Neuronal stem cell (in vitro differentiated cells): ENCODE measurements at regions not wholly inside any gene's neighbourhood (a gene's known extent, or its start where the extent isn't known, plus 50 kb on each side); places are given as distances from the start of the nearest gene placed in this dataset.

Source experiments
- DNase-seq: peaks from one replicate; pipeline ENCODE4 v3.0.0-alpha.2; 2013; ENCODE audit warnings: low spot score
- H2AFZ ChIP-seq: one replicate; pipeline ENCODE4 v1.6.1; 2013; ENCODE audit warnings: mild to moderate bottlenecking, low read length, inconsistent platforms
- H2AK5ac ChIP-seq: 2 replicates; pipeline ENCODE4 v1.6.1; 2013; ENCODE audit warnings: low read depth, mild to moderate bottlenecking, inconsistent platforms, low read length, moderate library complexity, mixed read lengths
- H2BK120ac ChIP-seq: 2 replicates; pipeline ENCODE4 v1.6.1; 2013; ENCODE audit warnings: low read depth, mild to moderate bottlenecking, inconsistent platforms, low read length, moderate library complexity, mixed read lengths
- H2BK12ac ChIP-seq: one replicate; pipeline ENCODE4 v1.6.1; 2013; ENCODE audit warnings: low read length, inconsistent platforms
- H2BK15ac ChIP-seq: 2 replicates; pipeline ENCODE4 v1.6.1; 2013; ENCODE audit warnings: mild to moderate bottlenecking, low read length, inconsistent platforms, mixed read lengths
- H2BK5ac ChIP-seq: one replicate; pipeline ENCODE4 v1.6.1; 2013; ENCODE audit warnings: inconsistent platforms, mild to moderate bottlenecking, low read length, moderate library complexity
- H3K14ac ChIP-seq: one replicate; pipeline ENCODE4 v1.6.1; 2013; ENCODE audit warnings: low read length, inconsistent platforms
- H3K18ac ChIP-seq: 2 replicates; pipeline ENCODE4 v1.6.1; 2013; ENCODE audit warnings: low read length, inconsistent platforms
- H3K23ac ChIP-seq: 2 replicates; pipeline ENCODE4 v1.6.1; 2013; ENCODE audit warnings: low read depth, mild to moderate bottlenecking, mixed read lengths, low read length, inconsistent platforms; ENCODE audit not compliant: poor library complexity
- H3K27ac ChIP-seq: replicated peaks from 3 replicates; pipeline ENCODE4 v1.5.1; 2013; ENCODE audit warnings: low read length, inconsistent platforms
- H3K27me3 ChIP-seq, 3 experiments: 2 replicates each; pipeline ENCODE4 v1.6.1; 2013; ENCODE audit warnings: low read length in 3 of 3, mild to moderate bottlenecking in 2 of 3, inconsistent platforms in 1 of 3, low read depth in 1 of 3, mixed read lengths in 1 of 3, moderate library complexity in 1 of 3; ENCODE audit not compliant: control insufficient read depth in 3 of 3, insufficient read depth in 3 of 3
- H3K36me3 ChIP-seq, 2 donors: replicated peaks in 1 of 2; 2 replicates each; pipeline ENCODE4 v1.6.1; 2013; ENCODE audit warnings: low read length in 2 of 2; ENCODE audit not compliant: control insufficient read depth in 2 of 2, insufficient read depth in 2 of 2
- H3K4ac ChIP-seq: 2 replicates; pipeline ENCODE4 v1.6.1; 2013; ENCODE audit warnings: inconsistent platforms, mild to moderate bottlenecking, low read length, moderate library complexity
- H3K4me1 ChIP-seq, 2 donors: 1 replicate in 1 of 2; 2 replicates in 1 of 2; pipeline ENCODE4 v1.6.1; 2013; ENCODE audit warnings: low read length in 2 of 2, low read depth in 1 of 2; ENCODE audit not compliant: control insufficient read depth in 2 of 2, insufficient read depth in 1 of 2
- H3K4me2 ChIP-seq: one replicate; pipeline ENCODE4 v1.6.1; 2013; ENCODE audit warnings: mild to moderate bottlenecking, low read length, inconsistent platforms; ENCODE audit not compliant: insufficient read depth, poor library complexity, severe bottlenecking
- H3K4me3 ChIP-seq, 2 donors: 2 replicates each; pipeline ENCODE4 v1.5.1; 2013; ENCODE audit warnings: low read length in 2 of 2, mild to moderate bottlenecking in 2 of 2, inconsistent platforms in 1 of 2, moderate library complexity in 1 of 2
- H3K79me1 ChIP-seq: one replicate; pipeline ENCODE4 v1.6.1; 2013; ENCODE audit warnings: low read depth, mild to moderate bottlenecking, inconsistent platforms, low read length, moderate library complexity
- H3K9ac ChIP-seq: one replicate; pipeline ENCODE4 v1.6.1; 2013; ENCODE audit warnings: mild to moderate bottlenecking, low read depth, low read length, inconsistent platforms; ENCODE audit not compliant: poor library complexity
- H3K9me3 ChIP-seq, 2 donors: replicated peaks in 1 of 2; 2 replicates each; pipeline versions ENCODE3 to v1.6.1; 2013; ENCODE audit warnings: low read length in 2 of 2, mild to moderate bottlenecking in 2 of 2, inconsistent platforms in 1 of 2, low read depth in 1 of 2, mixed read lengths in 1 of 2, moderate library complexity in 1 of 2; ENCODE audit not compliant: control insufficient read depth in 2 of 2, insufficient read depth in 1 of 2
- H4K8ac ChIP-seq: one replicate; pipeline ENCODE4 v1.6.1; 2013; ENCODE audit warnings: low read depth, mild to moderate bottlenecking, inconsistent platforms, low read length, moderate library complexity
- H4K91ac ChIP-seq: one replicate; pipeline ENCODE4 v1.6.1; 2013; ENCODE audit warnings: low read length, low read depth, mild to moderate bottlenecking, inconsistent platforms; ENCODE audit not compliant: poor library complexity
- WGBS, 2 donors: extraction: QIAGEN DNeasy Blood & Tissue Kit; methylation state at CpG; one replicate each; pipeline ENCODE4 v1.1.7; 2013; ENCODE audit warnings: missing lambda C conversion rate in 2 of 2, mixed read lengths in 1 of 2; ENCODE audit not compliant: insufficient read length in 2 of 2, insufficient replicate concordance in 1 of 2; ENCODE audit errors: extremely low coverage in 2 of 2; 5-methylcytosine and 5-hydroxymethylcytosine counted together

DNA sequence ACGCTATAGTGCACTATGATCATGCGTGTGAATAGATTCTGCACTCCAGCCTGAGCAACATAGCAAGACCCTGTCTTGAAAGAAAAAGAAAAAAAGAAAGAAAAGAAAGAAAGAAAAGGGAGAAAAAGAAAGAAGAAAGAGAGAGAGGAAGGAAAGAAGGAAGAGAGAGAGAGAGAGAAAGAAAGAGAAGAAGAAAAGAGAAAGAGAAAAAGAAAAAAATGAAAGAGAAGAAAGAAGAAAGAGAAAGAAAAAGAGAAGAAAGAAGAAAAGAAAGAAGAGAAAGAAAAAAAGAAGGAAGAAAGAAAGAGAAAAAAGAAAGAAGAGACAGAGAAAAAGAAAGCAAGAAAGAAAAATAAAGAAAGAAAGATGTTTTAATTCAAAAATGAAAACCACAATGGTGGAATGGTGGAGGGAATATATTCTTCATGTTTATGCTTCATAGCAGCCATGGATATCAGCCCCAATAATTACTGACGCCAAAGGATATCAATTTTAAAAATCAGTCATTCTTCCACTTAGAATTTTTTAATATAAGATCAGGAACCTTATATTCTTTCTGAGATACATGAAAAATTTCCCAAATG is 168.7 kb upstream of the TBCA start:
- Histone ChIP-seq H3K23ac (no peak overlapping the region), H2AFZ (no peak overlapping the region), H3K4me2 (no peak overlapping the region), H3K36me3 (no peaks in the 10 kb centered on the region), H3K9ac (no peak overlapping the region), H3K9me3 (no peaks in the 10 kb centered on the region), H2BK15ac (no peak overlapping the region), H2BK120ac (no peak overlapping the region), H4K91ac (no peak overlapping the region), H2AK5ac (no peak overlapping the region), H4K8ac (no peak overlapping the region), H2BK12ac (no peak overlapping the region), H3K27me3 (peaks cover 0 to 47% (median 0%) of the 10 kb centered on the region in 3 experiments), H3K14ac (no peak overlapping the region), H3K79me1 (no peaks in the 10 kb centered on the region), H3K4me3 (no peak overlapping the region), H3K4ac (no peak overlapping the region), H3K18ac (no peak overlapping the region), H2BK5ac (no peak overlapping the region), H3K27ac (no peak overlapping the region), H3K4me1 (peaks cover 0 to 4% of the 10 kb centered on the region in 2 donors)
- no CpG with 5 or more reads among the region's 3 CpGs for WGBS, 2 donors
- no peak for DNase-seq

DNA sequence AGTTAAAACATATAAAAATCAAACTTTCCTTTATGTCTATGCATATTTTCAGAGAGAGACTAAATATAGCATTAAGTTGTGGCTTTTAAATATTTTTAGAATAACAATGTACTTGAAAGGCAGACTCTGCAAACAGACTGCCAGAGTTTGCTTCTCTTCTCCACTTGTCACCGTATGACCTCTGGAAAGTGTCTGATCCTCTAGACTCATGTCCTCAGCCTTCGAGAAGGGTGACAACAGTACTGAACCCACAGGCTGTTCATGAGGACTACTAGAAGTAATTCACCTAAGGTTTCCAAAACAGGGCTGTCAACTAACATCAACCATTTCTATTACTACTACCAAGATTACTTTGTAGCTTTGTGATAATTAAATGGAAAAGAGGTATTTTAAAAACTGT is 167.7 kb upstream of the TBCA start:
- Histone ChIP-seq H3K36me3 (no peaks in the 10 kb centered on the region), H3K79me1 (no peaks in the 10 kb centered on the region), H4K8ac (no peak overlapping the region), H2AK5ac (no peak overlapping the region), H3K9ac (no peak overlapping the region), H3K4me3 (no peak overlapping the region), H3K18ac (no peak overlapping the region), H3K14ac (no peak overlapping the region), H2BK120ac (no peak overlapping the region), H3K9me3 (no peaks in the 10 kb centered on the region), H3K27me3 (peaks cover 0 to 38% (median 0%) of the 10 kb centered on the region in 3 experiments), H2BK5ac (no peak overlapping the region), H3K4me2 (no peak overlapping the region), H3K23ac (no peak overlapping the region), H3K27ac (no peak overlapping the region), H2BK12ac (no peak overlapping the region), H2AFZ (no peak overlapping the region), H2BK15ac (no peak overlapping the region), H3K4me1 (peaks cover 0 to 4% of the 10 kb centered on the region in 2 donors), H3K4ac (no peak overlapping the region), H4K91ac (no peak overlapping the region)
- WGBS, 2 donors, result no CpG with 5 or more reads among the region's 2 CpGs
- no peak for DNase-seq

DNA sequence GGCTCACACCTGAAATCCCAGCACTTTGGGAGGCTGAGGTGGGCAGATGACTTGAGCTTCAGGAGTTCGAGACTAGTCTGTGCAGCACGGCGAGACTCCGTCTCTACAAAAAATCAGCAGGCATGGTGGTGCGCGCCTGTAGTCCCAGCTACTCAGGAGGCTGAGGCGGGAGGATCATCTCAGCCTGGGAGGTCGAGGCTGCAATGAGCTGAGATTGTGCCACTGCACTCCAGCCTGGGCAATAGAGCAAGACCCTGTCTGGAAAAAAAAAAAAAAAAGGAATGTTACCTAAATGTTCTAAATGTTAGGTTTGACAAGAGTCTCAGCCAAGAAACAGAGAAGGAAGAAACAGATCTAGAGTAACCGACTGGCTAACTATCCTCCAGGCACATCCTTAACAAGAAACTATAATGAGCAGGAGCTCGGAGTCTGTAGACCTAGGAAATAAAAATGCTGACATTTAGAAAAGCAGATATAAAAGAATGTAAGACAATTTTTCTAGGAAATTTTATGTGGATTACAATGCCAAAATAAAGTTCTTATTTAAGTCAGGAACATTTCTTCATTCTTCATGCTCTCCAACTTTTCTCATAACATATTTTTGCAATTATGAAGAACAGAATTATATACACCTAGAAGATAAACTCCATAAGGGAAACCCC is 166.6 kb upstream of the TBCA start:
- DNase-seq, result no peak

DNA sequence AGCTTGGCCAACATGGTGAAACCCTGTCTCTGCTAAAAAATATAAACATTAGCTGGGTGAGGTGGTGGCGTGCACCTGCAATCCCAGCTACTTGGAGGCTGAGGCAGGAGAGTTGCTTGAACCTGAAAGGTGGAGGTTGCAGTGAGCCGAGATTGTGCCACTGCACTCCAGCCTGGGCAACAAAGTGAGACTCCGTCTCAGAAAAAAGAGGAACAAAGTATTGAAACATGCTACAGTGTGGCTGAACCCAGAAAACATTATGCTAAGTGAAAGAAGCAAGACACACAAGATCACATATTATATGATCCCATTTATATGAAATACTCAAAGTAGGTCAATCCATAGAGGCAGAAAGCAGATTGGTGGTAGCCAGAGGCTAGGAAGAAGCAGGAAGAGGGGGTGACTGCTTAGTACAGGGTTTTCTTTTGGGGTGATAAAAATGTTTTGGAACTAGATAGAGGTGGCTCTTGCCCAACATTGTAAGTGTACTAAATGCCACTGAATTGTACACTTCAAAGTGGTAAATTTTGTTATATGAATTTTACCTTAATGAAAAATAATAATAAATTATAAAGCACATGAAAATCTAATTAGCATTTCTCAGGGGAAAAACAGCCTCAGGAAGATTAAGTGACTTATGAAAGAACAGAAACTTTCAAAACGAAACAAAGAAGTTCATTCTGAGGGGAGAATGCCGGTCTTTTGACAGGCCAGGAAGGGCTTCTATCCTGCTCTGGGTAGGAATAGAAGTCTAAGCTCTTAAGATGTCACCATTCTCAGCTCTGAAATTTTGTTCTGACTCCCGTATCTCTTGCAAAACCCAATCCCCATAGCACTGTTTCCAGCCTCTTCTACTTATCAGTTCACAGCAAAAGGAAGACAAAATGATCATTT is 161.1 kb upstream of the TBCA start:
- no CpG with 5 or more reads among the region's 6 CpGs for WGBS, 2 donors

More for the DNA sequence above, 166.6 kb upstream of the TBCA start:
- no peak overlapping the region for H3K9ac ChIP-seq
- no peaks in the 10 kb centered on the region for H3K79me1 ChIP-seq
- no peak overlapping the region for H3K4me3 ChIP-seq
- H3K4me1 ChIP-seq, result peaks cover 0 to 4% of the 10 kb centered on the region in 2 donors
- H2AFZ ChIP-seq, result no peak overlapping the region
- no peak overlapping the region for H3K4me2 ChIP-seq
- no peak overlapping the region for H2BK15ac ChIP-seq
- no peak overlapping the region for H4K91ac ChIP-seq
- H3K18ac ChIP-seq, result no peak overlapping the region
- peaks cover 0 to 42% (median 0%) of the 10 kb centered on the region in 3 experiments for H3K27me3 ChIP-seq
- no peak overlapping the region for H4K8ac ChIP-seq
- no peak overlapping the region for H2AK5ac ChIP-seq
- H3K27ac ChIP-seq, result no peak overlapping the region
- no peak overlapping the region for H3K23ac ChIP-seq
- H3K4ac ChIP-seq, result no peak overlapping the region
- no peak overlapping the region for H2BK5ac ChIP-seq
- no CpG with 5 or more reads among the region's 10 CpGs for WGBS, 2 donors
- no peak overlapping the region for H2BK120ac ChIP-seq
- H3K14ac ChIP-seq, result peak overlapping the region; percentile 33
- H3K36me3 ChIP-seq, result no peaks in the 10 kb centered on the region
- no peak overlapping the region for H2BK12ac ChIP-seq
- no peaks in the 10 kb centered on the region for H3K9me3 ChIP-seq

More for the DNA sequence above, 161.1 kb upstream of the TBCA start:
- H3K9ac ChIP-seq, result no peak overlapping the region
- H2AK5ac ChIP-seq, result no peak overlapping the region
- no peak overlapping the region for H4K91ac ChIP-seq
- H3K23ac ChIP-seq, result no peak overlapping the region
- H3K4me2 ChIP-seq, result no peak overlapping the region
- H3K27me3 ChIP-seq, result peaks cover 0 to 40% (median 0%) of the 10 kb centered on the region in 3 experiments
- DNase-seq, result no peak
- no peak overlapping the region for H3K27ac ChIP-seq
- no peak overlapping the region for H2BK12ac ChIP-seq
- H2BK5ac ChIP-seq, result no peak overlapping the region
- no peak overlapping the region for H2AFZ ChIP-seq
- H3K9me3 ChIP-seq, result no peaks in the 10 kb centered on the region
- no peaks in the 10 kb centered on the region for H3K79me1 ChIP-seq
- no peak overlapping the region for H2BK120ac ChIP-seq
- no peak overlapping the region for H3K18ac ChIP-seq
- H2BK15ac ChIP-seq, result no peak overlapping the region
- H3K4me3 ChIP-seq, result no peak overlapping the region
- no peak overlapping the region for H4K8ac ChIP-seq
- no peaks in the 10 kb centered on the region for H3K36me3 ChIP-seq
- no peaks in the 10 kb centered on the region for H3K4me1 ChIP-seq
- no peak overlapping the region for H3K14ac ChIP-seq
- H3K4ac ChIP-seq, result no peak overlapping the region
